MCF 10A (cell line): ENCODE measurements at regions not wholly inside any gene's neighbourhood (a gene's known extent, or its start where the extent isn't known, plus 50 kb on each side); places are given as distances from the start of the nearest gene placed in this dataset.

Source experiments
- BruUV-seq: library from RNA; stranded (reverse); fragments of 400-500 nt; replicated peaks from 2 replicates; lab custom pipeline; 2021; lab: Mats Ljungman, UMichigan
- CTCF ChIA-PET: fragments of 300-600 bp; sonication (Branson Sonifier 250); formaldehyde crosslinking; extraction: SDS; loops from one replicate; lab custom pipeline; 2021; ENCODE audit warnings: antibody characterized with exemption, inconsistent platforms; lab: Yijun Ruan, JAX
- POLR2A ChIA-PET: fragments of 300-600, 350-650 bp; sonication (Branson Sonifier 250); formaldehyde crosslinking; extraction: SDS; loops from one replicate; lab custom pipeline; 2020; ENCODE audit warnings: antibody characterized with exemption, inconsistent platforms; lab: Yijun Ruan, JAX
- DNase-seq: peaks from one replicate; pipeline ENCODE4 v3.0.0-alpha.2; 2018; ENCODE audit not compliant: unreplicated experiment
- H3K27ac Mint-ChIP-seq: one replicate; pipeline ENCODE4 v1.8.0; 2022; ENCODE audit warnings: mild to moderate bottlenecking, low read depth, mixed read lengths; ENCODE audit not compliant: unreplicated experiment
- H3K27me3 Mint-ChIP-seq: one replicate; pipeline ENCODE4 v1.8.0; 2022; ENCODE audit warnings: mixed read lengths; ENCODE audit not compliant: insufficient read depth, unreplicated experiment
- H3K36me3 Mint-ChIP-seq: one replicate; pipeline ENCODE4 v1.8.0; 2022; ENCODE audit warnings: mild to moderate bottlenecking, moderate library complexity, mixed read lengths; ENCODE audit not compliant: insufficient read depth, unreplicated experiment
- H3K4me1 Mint-ChIP-seq: one replicate; pipeline ENCODE4 v1.8.0; 2022; ENCODE audit warnings: mixed read lengths; ENCODE audit not compliant: insufficient read depth, unreplicated experiment
- H3K4me3 Mint-ChIP-seq: one replicate; pipeline ENCODE4 v1.8.0; 2022; ENCODE audit warnings: mild to moderate bottlenecking, moderate library complexity, mixed read lengths; ENCODE audit not compliant: unreplicated experiment
- H3K9me3 Mint-ChIP-seq: one replicate; pipeline ENCODE4 v1.8.0; 2022; ENCODE audit warnings: mixed read lengths; ENCODE audit not compliant: unreplicated experiment
- intact Hi-C: fragments of 100-400 bp; cut with micrococcal nuclease; formaldehyde crosslinking; loops from 2 replicates; pipeline ENCODE4 v1.14.1; 2022
- TF ChIP-seq, protein P1 (sequence below): fragments of 200-600 bp; IDR thresholded peaks from one replicate; pipeline ENCODE4 v1.8.0; 2022; ENCODE audit warnings: antibody characterized with exemption, mild to moderate bottlenecking; ENCODE audit not compliant: unreplicated experiment

DNA sequence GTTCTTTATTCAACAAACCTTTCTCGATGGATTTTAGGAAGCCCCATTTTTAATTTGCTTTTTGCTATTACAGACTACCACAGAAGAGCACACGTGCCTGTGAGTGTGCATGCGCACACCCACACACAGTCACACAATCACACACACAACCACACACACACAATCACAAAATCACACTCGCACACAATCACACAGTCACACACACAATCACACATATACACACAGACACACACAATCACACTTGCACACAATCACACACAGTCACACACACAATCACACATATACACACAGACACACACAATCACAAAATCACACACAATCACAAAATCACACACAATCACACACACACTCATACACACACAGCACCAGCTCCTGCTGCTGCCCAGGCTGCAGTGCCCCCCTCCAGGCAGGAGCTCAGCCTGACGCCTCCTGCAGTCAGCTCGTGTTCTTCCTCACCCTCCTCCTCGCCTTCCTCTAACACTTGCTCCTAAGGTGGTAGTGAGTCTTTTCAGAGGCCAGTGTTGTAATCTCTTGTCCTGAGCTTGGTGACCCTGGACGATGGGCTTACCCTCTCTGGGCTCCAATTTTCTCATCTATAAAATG is 125.0 kb upstream of the SOX1 start:
- Mint-ChIP-seq H3K27ac (no peak overlapping the region), H3K4me1 (no peaks in the 10 kb centered on the region), H3K9me3 (peaks cover 23% of the 10 kb centered on the region), H3K27me3 (no peaks in the 10 kb centered on the region), H3K36me3 (peaks cover 6% of the 10 kb centered on the region), H3K4me3 (no peak overlapping the region)
- intact Hi-C loops = no loop called here
- TF ChIP-seq, protein P1, sequence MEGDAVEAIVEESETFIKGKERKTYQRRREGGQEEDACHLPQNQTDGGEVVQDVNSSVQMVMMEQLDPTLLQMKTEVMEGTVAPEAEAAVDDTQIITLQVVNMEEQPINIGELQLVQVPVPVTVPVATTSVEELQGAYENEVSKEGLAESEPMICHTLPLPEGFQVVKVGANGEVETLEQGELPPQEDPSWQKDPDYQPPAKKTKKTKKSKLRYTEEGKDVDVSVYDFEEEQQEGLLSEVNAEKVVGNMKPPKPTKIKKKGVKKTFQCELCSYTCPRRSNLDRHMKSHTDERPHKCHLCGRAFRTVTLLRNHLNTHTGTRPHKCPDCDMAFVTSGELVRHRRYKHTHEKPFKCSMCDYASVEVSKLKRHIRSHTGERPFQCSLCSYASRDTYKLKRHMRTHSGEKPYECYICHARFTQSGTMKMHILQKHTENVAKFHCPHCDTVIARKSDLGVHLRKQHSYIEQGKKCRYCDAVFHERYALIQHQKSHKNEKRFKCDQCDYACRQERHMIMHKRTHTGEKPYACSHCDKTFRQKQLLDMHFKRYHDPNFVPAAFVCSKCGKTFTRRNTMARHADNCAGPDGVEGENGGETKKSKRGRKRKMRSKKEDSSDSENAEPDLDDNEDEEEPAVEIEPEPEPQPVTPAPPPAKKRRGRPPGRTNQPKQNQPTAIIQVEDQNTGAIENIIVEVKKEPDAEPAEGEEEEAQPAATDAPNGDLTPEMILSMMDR = no peak
- no TSS peak for BruUV-seq
- ChIA-PET CTCF (interaction anchor here (0.5 kb wide), 1 partner anchor 461 kb away, joined by 6 read pairs; no protein-coding TSS in a partner anchor), POLR2A (no interaction called here)
- DNase-seq = no peak

DNA sequence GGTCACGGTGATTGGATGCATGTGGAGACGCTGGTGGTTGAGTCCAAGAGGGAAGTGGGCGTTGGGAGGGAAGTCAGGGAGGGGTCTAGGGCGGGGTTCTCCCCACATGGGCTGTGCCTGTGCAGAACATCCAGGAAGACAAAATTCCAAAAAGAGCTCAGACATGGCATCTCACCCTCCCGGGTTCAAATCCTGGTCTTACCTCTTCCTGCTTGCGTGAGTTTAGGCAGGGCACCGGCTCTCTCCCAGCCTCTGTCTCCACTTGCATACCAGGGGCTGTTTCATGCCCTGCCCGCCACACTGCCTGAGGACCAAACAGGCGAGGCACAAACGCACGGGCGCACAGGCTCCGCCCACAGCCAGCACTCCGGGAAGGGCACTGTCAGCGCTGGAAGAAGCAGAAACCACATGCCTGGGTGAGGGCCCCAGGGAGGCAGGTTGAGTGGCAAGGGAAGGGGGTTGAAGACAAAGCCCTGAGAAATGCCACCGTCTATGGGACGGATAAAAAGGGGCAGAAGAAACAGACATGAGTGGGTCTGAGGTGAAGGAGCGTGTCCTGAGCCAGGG is 123.6 kb upstream of the SOX1 start:
- Mint-ChIP-seq H3K4me1 (no peaks in the 10 kb centered on the region), H3K27ac (no peak overlapping the region), H3K4me3 (no peak overlapping the region), H3K9me3 (peaks cover 25% of the 10 kb centered on the region), H3K27me3 (no peaks in the 10 kb centered on the region), H3K36me3 (no peaks in the 10 kb centered on the region)
- CTCF ChIA-PET = no interaction called here
- TF ChIP-seq, protein P1 = no peak
- no peak for DNase-seq
- intact Hi-C loops = no loop called here
- POLR2A ChIA-PET = no interaction called here
- no TSS peak for BruUV-seq

DNA sequence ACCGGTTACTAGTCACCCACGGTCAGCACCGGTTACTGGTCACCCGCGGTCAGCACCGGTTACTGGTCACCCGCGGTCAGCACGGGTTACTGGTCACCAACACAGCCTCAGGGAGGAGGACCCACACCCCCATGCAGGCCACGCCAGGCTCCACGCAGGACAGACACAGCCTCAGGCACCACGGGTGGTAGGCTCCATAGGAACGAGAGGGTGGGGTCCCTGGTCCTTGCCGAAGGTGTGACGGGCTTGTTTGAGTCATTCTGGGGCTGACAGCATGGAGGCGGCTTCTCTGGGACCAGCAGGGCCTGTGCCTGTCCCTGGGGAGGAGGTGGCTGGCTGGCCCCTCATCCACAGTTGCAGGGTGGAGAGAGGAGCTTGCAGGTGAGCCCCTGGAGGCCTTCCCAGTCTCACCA is 122.8 kb upstream of the SOX1 start:
- no peak overlapping the region for H3K4me3 Mint-ChIP-seq
- no TSS peak for BruUV-seq
- DNase-seq = no peak
- no peaks in the 10 kb centered on the region for H3K4me1 Mint-ChIP-seq
- H3K9me3 Mint-ChIP-seq = peaks cover 34% of the 10 kb centered on the region
- ChIA-PET POLR2A (no interaction called here), CTCF (interaction anchor here (0.6 kb wide), 1 partner anchor 8 kb away, joined by 3 read pairs; no protein-coding TSS in a partner anchor)
- TF ChIP-seq, protein P1 = no peak
- H3K27ac Mint-ChIP-seq = no peak overlapping the region
- intact Hi-C loops = no loop called here
- no peaks in the 10 kb centered on the region for H3K36me3 Mint-ChIP-seq
- no peaks in the 10 kb centered on the region for H3K27me3 Mint-ChIP-seq

DNA sequence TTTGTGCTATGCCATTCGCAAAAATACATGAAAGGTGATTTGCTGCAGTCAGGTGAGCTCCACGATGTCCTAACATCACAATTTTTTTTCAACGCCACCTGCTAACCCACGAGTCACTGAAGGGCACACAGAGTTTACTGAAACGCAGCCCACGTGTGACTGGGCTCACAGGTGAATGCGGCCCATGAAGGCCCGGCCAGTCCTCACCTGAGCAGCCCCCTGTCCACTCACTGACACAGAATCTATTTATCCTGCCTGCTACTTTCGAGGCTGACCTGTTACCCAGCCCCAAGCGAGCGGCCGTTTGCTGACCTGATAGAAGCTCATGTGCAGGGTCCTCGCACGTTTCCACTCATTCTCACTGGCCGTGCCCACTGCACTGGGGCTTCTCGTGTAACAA is 121.9 kb upstream of the SOX1 start:
- H3K4me3 Mint-ChIP-seq = no peak overlapping the region
- no peak overlapping the region for H3K27ac Mint-ChIP-seq
- H3K36me3 Mint-ChIP-seq = no peaks in the 10 kb centered on the region
- TF ChIP-seq, protein P1 = no peak
- CTCF ChIA-PET = interaction anchor here (0.7 kb wide), 1 partner anchor 973 kb away, joined by 3 read pairs; no protein-coding TSS in a partner anchor
- peaks cover 38% of the 10 kb centered on the region for H3K9me3 Mint-ChIP-seq
- DNase-seq = no peak
- BruUV-seq = no TSS peak
- H3K4me1 Mint-ChIP-seq = no peaks in the 10 kb centered on the region
- intact Hi-C loops = no loop called here
- no peaks in the 10 kb centered on the region for H3K27me3 Mint-ChIP-seq
- POLR2A ChIA-PET = no interaction called here
